ENCODE measurements at regions not wholly inside any gene's neighbourhood (a gene's known extent, or its start where the extent isn't known, plus 50 kb on each side); places are given as distances from the start of the nearest gene placed in this dataset.
"Not testable (repeated sequence)": the region's sequence is repeated elsewhere in the genome, so short reads cannot be mapped to it uniquely, and the experiment has no call there.

DNA sequence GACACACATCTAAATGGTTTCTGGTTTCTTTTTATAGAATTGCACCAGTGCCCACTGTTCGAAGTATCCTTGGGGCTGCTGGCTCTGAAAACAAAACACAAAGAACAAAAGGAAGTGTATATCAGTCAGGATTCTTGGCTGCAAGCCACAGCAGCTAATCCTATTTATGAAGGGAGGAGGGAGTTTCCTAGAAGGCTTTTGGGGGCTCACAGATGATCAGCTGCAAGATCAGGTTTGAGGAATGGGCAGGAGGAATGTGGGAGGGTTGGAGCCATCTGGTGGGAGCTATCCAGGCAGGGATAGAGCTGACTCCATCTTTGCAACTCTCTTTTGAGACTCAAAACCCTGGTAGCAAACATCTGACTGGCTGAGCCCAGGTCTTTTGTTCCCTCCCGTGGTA is 118.3 kb upstream of the EEF2KMT start:
- DNase-seq = no peak

DNA sequence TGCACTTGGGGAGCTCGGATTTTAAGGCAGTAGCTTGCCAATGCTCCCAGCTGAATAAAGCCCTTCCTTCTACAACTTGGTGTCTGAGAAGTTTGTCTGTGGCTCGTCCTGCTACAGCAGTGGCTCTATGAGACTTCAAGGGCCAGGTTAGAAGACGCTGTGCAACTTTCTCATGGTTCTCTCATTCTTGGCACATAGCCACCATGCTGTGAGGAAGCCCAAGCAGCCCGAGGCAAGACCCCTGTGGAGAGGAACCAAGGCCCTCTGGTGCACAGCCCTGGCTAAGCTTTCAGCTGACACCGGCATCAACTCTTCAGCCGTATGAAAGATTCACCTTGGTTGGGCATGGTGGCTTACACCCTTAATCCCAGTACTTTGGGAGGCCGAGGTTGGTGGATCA is 116.9 kb upstream of the EEF2KMT start:
- DNase-seq = no peak

DNA sequence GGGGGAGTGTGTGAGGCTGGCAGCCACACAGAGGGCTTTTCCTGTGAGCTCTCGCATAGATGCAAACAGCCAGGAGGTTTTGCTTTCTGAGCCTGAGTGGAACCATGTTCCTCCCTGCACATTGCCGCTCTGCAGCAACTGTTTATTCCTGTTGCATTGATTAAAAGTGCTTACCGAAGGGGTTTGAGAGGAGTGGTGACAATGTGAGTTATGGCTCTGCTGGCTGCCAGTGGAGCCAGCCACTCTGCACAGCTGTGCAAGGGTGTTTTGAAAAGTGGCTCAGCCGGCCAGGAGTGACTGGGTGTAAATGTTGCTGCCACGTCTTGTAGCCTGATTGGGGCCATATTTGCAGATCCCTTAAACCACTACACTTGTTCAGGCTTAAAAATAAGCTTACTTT is 114.9 kb upstream of the EEF2KMT start:
- not testable (repeated sequence) for DNase-seq

DNA sequence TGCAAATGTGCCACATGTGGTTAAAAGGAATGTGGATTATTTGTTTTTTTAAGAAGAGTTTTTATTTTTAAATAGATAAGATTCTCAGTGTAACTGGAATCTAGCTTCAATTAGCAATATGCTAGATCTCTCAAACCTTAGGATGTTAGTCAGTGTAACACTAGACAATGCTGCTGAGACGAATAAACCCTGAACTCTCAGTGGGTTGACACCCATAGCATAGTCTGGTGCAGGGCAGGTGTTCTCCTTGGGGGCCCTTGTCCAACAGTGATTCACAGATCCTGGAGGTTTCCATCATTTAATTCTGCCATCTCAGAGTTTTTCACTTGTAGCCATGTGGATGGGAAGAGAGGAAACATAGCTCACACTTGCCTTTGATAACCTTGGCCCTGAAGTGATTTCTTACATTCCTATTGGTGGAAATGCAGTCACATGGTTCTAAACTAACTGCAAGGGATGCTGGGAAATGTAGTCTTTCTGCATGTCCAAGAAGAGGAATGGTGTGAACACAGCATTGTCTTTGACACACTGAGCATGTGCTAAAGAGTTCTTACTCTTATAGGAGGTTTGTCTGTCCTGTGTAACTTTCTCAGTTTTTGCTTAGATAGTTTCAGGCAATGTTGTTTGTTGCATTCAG is 110.4 kb upstream of the EEF2KMT start:
- DNase-seq = peak; percentile 34

DNA sequence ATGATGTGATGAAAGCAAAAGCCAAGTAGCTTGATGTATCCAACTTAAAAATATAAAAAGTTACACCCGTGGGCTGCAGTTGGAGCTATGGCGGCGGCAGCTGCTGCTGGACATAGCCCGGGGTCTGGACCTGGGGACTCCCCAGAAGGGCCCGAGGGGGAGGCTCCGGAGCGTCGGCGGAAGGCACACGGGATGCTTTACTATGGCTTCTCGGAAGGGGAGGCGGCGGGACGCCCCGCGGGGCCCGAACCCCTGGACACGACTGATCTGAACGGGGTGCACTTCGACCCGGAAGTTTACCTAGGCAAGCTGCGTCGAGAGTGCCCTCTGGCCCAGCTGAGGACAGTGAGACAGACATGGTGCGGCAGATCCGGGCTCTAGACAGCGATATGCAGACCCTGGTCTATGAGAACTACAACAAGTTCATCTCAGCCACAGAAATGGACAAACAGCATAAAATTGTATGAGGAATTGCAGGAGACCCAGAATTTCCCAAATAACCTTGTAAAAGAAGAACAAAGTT is 109.5 kb upstream of the EEF2KMT start:
- DNase-seq = no peak

DNA sequence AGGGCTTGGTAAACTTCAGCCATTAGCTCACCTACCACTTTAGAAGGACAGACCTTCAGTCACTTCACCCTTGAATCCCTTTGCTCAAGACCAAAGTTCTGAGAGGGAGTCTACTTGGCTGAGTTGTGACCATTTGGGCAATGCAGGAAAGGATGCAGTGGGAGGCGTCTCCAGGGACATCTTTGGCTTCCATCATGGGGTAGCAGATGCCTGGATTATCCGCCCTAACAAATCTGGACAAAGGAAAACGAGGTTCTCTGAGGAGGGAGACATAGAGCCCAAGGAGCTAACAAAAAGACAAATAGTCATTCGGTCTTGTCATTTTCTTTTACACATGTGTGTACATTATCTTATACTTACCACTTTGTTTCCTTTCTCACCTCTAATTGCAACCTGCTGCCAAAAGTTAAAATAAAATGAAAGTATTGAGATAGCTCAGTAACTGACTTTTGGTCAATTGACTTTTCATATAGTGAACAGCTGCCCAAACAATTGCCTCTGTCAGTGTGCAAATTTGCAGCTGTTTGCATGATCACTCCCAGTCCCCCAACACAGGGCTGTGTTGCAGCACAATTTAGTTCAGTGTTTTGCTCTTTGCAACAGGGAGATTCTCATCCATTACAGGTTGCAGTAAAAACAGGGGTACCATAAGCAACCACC is 108.9 kb upstream of the EEF2KMT start:
- DNase-seq = no peak

DNA sequence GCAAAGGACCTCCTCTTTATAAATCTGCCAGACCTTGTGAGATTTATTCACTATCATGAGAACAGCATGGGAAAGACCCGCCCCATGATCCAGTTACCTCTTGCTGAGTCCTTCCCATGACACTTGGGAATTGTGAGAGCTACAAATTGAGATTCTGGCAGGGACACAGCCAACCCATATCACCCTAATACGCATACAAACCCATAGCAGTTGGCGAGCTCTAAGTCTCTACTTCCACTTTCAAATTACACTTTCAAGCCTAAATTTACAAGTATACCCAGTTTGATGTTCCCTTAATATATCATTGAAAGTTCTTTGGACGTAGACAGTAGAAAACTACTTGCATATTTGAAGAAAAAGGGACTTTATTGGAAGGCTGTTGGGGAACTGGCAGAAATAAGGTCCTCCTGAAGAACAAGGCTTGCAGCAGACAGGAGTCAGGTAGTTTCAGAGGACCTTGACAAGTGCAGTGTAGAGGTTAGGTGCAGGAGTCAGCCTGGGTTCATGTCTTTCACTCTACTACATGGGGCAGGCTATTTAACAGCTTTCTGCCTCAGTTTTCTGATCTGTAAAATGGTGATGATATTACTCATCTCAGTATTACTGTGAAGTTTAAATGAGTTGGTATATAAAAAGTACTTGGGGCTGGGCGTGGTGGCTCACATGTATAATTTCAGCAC is 107.9 kb upstream of the EEF2KMT start:
- no peak for DNase-seq

DNA sequence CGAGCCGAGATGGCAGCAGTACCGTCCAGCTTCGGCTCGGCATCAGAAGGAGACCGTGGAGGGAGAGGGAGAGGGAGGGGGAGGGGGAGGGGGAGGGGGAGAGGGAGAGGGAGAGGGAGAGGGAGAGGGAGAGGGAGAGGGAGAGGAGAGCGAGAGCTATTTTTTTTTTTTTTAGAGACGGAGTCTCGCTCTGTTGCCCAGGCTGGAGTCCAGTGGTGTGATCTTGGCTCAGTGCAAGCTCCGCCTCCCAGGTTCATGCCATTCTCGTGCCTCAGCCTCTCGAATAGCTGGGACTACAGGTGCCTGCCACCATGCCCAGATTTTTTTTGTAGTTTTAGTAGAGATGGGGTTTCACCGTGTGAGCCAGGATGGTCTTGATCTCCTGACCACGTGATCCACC is 106.1 kb upstream of the EEF2KMT start:
- not testable (repeated sequence) for DNase-seq

DNA sequence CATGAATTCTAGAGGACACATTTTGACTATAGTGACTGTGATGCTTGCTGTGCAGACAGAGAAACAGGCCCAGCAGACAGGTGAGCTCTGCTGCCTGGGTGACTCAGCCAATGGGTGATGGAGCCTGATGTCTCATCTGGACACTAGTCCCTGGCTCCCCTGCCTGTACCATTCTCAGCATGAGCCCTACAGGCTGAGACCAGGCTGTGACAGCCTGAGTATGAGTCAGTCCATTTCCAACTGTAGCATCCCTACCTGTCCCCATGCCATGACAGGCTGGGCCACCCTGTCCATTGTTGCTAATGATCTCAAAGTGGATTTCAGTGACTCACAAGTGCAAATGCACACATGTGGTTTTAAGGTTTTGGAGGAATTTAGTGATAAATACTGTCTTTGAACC is 102.5 kb upstream of the EEF2KMT start:
- DNase-seq = no peak

DNA sequence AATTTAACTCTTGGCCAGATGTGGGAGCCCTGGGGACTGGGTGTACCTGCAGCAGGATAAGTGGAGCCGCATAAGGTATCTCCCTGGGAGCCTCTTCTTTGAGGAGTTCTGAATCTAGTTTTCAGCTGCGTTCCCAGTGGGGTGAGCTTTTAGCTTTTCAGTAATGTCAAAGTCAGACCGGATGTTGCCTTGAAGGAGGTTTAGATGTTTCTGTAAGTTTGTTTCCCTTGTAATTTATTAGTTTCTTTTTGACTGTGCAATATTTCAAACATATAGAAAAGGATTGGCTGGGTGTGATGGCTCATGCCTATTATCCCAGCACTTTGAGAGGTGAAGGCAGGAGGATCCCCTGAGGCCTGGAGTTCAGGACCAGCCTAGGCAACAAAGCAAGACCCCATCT is 98.6 kb upstream of the EEF2KMT start:
- no peak for DNase-seq

DNA sequence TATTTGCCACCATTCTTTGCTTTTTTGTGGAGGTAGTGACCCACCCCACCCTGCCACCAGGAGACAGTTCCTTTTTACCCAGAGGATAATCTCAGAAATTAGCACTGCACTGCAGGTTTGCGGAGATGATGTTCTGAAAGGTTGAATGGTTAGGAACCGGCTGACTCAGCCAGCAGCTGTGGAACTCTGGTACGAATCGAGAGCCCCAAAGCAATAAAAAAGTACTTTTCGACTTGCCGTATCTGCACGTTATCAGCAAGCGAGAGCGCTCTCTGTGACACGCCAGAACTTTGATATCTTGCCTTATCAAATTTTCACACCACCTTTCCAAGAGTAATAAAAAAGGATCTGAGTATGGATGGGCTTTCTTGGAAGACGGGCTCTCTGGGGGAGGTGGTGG is 96.3 kb upstream of the EEF2KMT start:
- DNase-seq = no peak

DNA sequence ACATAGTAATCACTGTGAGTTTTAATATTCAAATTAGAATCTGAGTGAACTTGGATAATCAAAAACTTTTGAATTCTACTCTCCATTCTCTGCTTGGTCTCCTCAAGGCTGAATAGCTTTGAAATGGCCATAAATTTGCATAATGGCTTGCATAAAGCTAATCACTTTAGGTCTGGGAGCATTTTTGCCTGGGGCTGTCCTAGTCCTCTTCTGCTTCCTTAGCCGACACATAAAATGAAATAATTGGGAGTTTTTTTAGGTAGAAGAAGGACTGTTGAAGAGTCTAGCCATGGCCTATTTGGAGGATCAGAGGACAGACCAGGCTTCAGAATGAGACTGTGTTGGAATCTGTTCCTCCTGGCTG is 91.4 kb upstream of the EEF2KMT start:
- no peak for DNase-seq

DNA sequence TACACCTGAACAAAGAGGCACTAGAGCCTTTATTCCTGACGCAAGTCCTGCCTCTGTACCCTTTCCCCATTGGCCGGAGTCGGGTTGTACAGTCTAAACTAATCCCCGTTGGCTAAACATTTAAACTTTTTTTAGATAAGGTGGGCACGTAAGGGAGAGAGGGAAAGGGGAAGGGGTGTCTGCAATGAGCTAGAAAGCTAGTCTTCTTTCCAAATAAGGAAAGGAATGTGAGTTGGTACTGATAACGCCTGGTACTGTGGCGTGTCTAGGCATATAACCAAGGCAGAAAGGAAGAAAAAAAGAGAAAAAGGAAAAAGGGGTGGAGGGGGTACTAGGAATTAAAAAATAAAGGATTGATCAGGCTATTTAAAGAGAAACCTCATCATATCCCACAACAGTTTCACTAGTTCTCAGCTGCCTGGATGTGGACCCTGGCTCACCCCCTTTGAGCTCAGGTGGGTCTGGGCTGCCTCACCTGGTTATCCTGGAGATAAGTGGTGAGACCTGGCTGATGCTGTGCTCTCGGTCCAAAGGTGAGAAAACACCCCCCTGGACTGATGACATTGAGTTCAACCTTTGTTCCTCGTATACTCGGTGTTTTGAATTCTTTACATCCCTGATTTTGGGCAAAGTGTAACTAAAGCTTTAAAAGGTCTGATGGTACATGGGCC is 90.9 kb upstream of the EEF2KMT start:
- no peak for DNase-seq

DNA sequence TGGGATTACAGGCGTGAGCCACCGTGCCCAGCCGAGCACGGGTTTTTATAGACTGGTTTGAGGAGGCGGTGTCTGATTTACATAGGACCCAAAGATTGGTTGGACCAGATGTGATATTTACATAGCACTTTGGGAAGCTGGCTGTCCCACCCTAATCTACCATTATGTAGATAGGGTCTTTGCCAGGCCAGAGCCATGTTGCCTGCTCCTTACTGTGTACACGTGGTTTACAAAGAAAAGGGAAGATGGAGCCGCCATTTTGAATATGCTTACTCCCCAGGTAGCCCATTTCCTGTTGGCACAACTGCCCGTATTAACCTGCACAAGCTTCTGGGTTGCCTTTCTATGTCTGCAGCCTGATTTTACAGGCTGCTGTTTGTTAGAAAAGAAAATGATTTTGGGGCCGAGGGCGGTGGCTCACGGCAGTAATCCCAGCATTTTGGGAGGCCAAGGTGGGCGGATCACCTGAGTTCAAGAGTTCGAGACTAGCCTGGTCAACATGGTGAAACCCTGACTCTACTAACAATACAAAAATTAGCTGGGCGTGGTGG is 89.9 kb upstream of the EEF2KMT start:
- no peak for DNase-seq

DNA sequence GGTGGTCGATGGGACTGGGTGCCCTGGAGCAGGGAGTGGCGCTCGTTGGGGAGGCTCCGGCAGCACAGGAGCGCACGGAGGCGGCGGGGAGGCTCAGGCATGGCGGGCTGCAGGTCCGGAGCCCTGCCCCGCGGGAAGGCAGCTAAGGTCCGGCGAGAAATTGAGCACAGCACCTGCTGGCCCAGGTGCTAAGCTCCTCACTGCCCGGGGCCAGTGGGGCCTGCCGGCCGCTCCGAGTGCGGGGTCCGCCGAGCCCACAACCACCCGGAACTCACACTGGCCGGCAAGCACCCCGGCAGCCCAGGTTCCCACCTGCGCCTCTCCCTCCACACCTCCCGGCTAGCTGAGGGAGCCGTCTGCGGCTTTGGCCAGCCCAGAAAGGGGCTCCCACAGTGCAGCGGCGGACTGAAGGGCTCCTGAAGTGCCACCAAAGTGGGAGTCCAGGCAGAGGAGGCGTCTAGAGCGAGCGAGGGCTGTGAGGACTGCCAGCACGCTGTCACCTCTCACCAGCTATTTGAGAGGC is 88.8 kb upstream of the EEF2KMT start:
- DNase-seq = no peak

DNA sequence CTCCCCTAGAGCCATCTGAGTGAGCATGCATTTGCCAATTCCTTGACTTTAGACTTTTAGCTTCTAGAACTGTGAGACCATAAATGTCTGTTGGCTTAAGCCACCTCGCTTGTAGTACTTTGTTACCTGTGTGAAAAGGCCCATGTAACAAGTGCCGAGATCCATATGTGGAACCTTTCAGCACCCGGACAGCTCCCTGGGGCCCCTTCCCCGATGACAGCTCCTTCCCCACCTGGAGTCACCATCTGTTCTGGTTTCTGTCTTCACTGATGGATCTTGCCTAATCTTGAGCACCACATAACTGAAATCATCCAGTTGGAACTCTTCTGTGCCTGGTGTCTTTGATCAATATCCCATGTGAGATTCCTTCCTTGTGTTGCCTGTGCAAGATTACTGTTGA is 78.9 kb upstream of the EEF2KMT start:
- no peak for DNase-seq

DNA sequence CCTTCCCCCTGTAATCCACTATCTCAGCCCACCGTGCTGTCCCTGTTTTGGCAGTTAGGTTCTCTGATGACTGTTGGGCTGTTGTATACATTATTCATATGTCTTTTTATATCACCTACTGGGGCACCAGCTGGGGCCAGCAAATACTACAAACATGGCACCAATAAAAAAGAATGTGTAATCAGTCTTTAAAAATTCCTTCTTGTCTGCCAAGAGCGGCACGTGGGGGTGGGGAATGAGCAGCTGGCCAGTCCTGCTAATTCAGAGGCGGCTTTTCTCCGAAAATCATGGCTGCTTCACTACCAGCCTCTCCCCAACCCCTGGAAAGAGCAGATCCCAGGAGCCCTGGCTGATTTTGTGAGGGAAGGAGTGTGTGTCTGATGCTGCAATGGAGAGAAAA is 77.7 kb upstream of the EEF2KMT start:
- no peak for DNase-seq

DNA sequence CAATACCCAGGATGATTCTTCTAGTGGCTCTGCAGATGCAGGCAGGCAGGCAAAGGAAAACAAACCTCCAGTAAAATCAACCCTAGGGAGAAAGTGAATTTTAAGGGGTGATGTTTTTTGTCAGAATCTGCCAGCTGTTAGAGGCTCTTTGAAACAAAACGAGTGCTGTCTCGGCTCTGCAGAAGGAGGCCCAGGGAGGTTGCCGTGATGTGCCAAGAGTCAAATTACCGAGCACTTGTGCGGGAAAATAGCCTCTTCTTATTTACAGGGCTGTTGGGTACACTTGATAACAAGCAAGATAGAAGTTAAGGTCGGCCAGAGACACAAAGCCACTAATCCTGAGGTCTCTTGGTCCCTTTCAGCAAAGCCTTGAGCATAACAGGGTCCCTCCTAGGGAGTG is 68.9 kb upstream of the EEF2KMT start:
- no peak for DNase-seq

DNA sequence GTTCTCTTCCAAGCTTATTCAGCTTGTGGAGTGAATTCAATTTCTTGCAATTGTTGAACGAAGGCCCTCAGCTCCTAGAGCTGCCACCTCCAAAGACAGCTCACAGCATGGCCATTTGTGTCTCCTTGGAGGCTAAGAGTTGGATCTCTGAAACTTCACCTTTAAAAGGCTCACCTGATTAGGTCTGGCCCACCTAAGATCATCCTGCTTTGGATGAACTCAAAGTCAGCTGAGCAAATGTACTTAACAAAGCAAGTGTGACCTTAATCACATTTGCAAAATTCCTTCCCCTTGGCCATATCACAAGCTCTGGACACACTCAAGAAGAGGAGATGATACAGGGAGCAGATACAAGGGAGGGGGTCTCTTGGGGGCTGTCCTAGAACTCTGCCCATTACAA is 67.8 kb upstream of the EEF2KMT start:
- not testable (repeated sequence) for DNase-seq

DNA sequence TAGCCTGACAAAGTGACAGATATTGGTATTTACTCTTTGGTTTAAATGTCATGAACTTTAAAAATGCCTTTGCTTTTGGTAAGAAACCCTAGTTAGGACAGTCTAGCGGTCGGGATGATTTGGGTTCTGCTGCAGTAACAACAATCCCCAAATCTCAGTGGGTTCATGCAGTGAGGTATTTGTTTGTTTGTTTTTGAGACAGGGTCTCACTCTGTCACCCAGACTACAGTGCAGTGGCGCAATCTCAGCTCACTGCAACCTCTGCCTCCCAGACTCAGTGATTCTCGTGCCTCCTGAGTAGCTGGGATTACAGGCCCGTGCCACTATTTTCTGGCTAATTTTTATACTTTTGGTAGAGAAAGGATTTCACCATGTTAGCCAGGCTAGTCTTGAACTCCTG is 65.2 kb upstream of the EEF2KMT start:
- DNase-seq = not testable (repeated sequence)

DNA sequence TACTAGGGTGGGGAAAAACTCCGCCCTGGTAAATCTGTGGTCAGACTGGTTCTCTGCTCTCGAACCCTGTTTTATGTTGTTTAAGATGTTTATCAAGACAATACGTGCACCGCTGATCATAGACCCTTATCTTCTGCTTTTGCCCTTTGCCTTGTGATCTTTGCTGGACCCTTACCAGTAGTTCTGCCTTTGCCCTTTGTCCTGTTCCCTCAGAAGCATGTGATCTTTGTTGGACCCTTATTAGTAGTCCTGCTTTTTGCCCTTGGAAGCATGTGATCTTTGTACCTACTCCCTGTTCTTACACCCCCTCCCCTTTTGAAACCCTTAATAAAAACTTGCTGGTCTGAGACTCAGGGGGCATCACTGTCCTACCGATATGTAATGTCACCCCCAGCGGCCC is 64.3 kb upstream of the EEF2KMT start:
- not testable (repeated sequence) for DNase-seq

DNA sequence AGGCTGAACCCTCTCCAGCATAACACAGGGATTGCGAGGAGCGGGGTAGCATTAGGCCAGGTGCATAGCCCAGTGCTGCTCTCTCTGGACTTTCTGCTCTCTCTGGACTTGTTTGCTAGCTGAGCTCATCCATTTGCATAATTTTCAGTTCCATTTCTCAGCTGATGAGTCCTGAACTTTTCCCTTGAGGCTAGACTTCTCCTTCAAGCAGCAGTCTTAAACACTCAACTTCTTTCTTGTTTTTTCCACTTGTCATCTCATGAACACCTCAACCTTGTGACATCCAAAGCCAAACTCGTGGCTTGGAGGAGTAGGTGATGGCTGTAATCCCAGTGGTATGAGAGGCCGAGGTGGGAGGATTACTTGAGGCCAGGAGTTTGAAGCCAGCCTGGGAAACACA is 62.4 kb upstream of the EEF2KMT start:
- DNase-seq = not testable (repeated sequence)

DNA sequence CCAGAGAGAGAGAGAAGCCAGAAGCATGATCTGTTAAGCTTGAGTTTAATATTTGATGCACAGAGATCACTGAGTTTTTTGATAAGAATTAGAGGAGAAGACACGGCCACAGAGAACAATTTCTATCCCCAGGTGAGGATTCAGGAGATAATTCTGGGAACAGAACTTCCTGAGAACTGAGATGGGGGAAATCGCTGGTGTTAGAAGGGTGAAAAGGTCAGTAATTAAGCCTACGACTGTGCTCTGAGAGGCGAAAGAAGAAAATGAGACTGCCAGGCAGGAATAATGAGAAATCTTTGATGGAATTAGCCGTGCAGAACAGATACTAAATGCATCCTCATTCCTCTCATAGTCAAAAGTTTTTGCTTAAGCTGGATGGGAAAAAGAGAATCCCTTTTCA is 61.9 kb upstream of the EEF2KMT start:
- DNase-seq = not testable (repeated sequence)

Measured in CD4-positive, alpha-beta T cell treated with Interleukin-21 for 1 hour (primary cell).